Panc1 (cell line): ENCODE measurements at regions not wholly inside any gene's neighbourhood (a gene's known extent, or its start where the extent isn't known, plus 50 kb on each side); places are given as distances from the start of the nearest gene placed in this dataset.

Source experiments
- ATAC-seq: fragments of 200-7000 bp; cut with Tn5 transposase; 2 replicates; pipeline ENCODE4 v1.9.1; 2020; ENCODE audit warnings: mild to moderate bottlenecking, moderate library complexity
- BruUV-seq: library from RNA; stranded (reverse); fragments of 400-500 nt; replicated peaks from 2 replicates; lab custom pipeline; 2021; lab: Mats Ljungman, UMichigan
- CTCF ChIA-PET: fragments of 300-600 bp; sonication (Branson Sonifier 250); formaldehyde crosslinking; loops from one replicate; lab custom pipeline; 2022; ENCODE audit warnings: antibody characterized with exemption; lab: Charles Lee
- POLR2A ChIA-PET: fragments of 300-600 bp; sonication (Branson Sonifier 250); formaldehyde crosslinking; loops from one replicate; lab custom pipeline; 2022; ENCODE audit warnings: antibody characterized with exemption; lab: Charles Lee
- DNase-seq: peaks from one replicate; pipeline ENCODE4 v3.0.0-alpha.2; 2010; ENCODE audit warnings: low read depth, low spot score
- H3K27ac ChIP-seq: 2 replicates; pipeline ENCODE4 v1.5.1; 2011; ENCODE audit warnings: mild to moderate bottlenecking, low read length, inconsistent platforms
- H3K27me3 ChIP-seq: fragments of 200-500 bp; sonication (Bioruptor generic); 2 replicates; pipeline ENCODE4 v1.6.0; 2014; ENCODE audit warnings: low read length, inconsistent platforms; ENCODE audit not compliant: control insufficient read depth, insufficient read depth
- H3K36me3 ChIP-seq: fragments of 200-500 bp; sonication (Bioruptor generic); 2 replicates; pipeline ENCODE4 v1.5.1; 2014; ENCODE audit warnings: inconsistent platforms, mild to moderate bottlenecking, low read length, moderate library complexity; ENCODE audit not compliant: control insufficient read depth, insufficient read depth
- H3K4me1 ChIP-seq: 2 replicates; pipeline ENCODE4 v1.5.1; 2011; ENCODE audit warnings: inconsistent platforms, mild to moderate bottlenecking, low read length, moderate library complexity; ENCODE audit not compliant: control insufficient read depth, insufficient read depth
- H3K4me3 ChIP-seq, 2 experiments: 2 replicates each; pipeline ENCODE4 v1.5.1; 2011 to 2012; ENCODE audit warnings: low read depth in 2 of 2, low read length in 2 of 2, mild to moderate bottlenecking in 2 of 2, inconsistent platforms in 1 of 2, moderate library complexity in 1 of 2
- H3K9me3 ChIP-seq: fragments of 200-500 bp; sonication (Bioruptor generic); 2 replicates; pipeline ENCODE4 v1.5.1; 2014; ENCODE audit warnings: low read depth, mild to moderate bottlenecking, inconsistent platforms, low read length, moderate library complexity; ENCODE audit not compliant: control insufficient read depth, insufficient read depth
- POLR2AphosphoS5 ChIP-seq: IDR thresholded peaks from 2 replicates; pipeline ENCODE4 v1.6.1; 2012; ENCODE audit warnings: mild to moderate bottlenecking, low read depth, low read length, moderate library complexity
- SIN3A ChIP-seq: IDR thresholded peaks from 2 replicates; pipeline ENCODE4 v1.6.1; 2012; ENCODE audit warnings: low read depth, mild to moderate bottlenecking, low read length, moderate library complexity, borderline replicate concordance; ENCODE audit not compliant: insufficient read depth
- TCF7L2 ChIP-seq: IDR thresholded peaks from 2 replicates; pipeline ENCODE4 v1.6.1; 2011; ENCODE audit warnings: mild to moderate bottlenecking, low read depth, low read length, inconsistent platforms
- in situ Hi-C: cut with HindIII; loops from 2 replicates; pipeline ENCODE4 v1.10.0; 2016; ENCODE audit warnings: low sequenced_read_pairs, low pct_unique_long_range_greater_than_20kb
- intact Hi-C: fragments of 100-400 bp; cut with micrococcal nuclease; formaldehyde crosslinking; loops from one replicate; pipeline ENCODE4 v1.10.0; 2022; ENCODE audit not compliant: unreplicated experiment
- TF ChIP-seq, protein P1 (sequence below), 2 experiments: IDR thresholded peaks; 2 replicates each; pipeline ENCODE4 v1.6.1; 2011 to 2012; ENCODE audit warnings: low read depth in 2 of 2, control low read depth in 1 of 2, low read length in 1 of 2, mild to moderate bottlenecking in 1 of 2, moderate library complexity in 1 of 2; ENCODE audit not compliant: insufficient read depth in 1 of 2
- TF ChIP-seq, protein P2 (sequence below): fragments of 450-650 bp; IDR thresholded peaks from 2 replicates; pipeline ENCODE4 v1.5.1; 2017; ENCODE audit warnings: mild to moderate bottlenecking

DNA sequence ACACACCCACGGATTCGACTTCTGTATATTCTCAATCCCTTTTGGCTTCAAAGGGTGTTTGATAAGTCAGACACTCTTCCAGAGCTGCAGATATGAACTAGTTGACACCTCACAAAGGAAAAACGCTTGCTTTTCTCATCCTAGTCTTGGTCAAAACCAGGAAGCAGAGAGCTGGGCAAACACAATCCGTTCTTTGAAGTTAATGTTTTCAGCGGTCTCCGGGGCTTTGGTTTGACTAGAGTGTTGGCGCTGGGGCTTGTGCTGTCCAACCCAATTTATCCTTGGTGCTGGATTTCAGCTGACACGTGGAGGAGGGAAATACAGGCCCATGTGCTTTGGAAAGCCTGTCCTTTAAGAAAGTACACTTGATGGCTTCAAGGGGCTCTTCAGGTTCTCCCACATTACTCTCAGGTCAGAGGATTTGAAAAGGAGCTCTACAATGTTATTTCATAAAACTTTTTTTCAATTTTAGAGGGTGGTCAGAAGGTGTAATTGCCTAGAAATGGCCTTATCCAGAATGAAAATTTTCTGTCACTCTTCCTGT is 985.8 kb downstream of the VRK1 start:
- ChIA-PET CTCF (no interaction called here), POLR2A (no interaction called here)
- intact Hi-C loops (no loop called here), in situ Hi-C loops (no loop called here)
- ATAC-seq (no peak), DNase-seq (no peak)
- no TSS peak for BruUV-seq
- Histone ChIP-seq H3K27ac (no peak overlapping the region), H3K27me3 (no peaks in the 10 kb centered on the region), H3K4me3 (no peak overlapping the region), H3K36me3 (no peaks in the 10 kb centered on the region), H3K9me3 (no peaks in the 10 kb centered on the region), H3K4me1 (no peaks in the 10 kb centered on the region)
- TF ChIP-seq, protein P1, sequence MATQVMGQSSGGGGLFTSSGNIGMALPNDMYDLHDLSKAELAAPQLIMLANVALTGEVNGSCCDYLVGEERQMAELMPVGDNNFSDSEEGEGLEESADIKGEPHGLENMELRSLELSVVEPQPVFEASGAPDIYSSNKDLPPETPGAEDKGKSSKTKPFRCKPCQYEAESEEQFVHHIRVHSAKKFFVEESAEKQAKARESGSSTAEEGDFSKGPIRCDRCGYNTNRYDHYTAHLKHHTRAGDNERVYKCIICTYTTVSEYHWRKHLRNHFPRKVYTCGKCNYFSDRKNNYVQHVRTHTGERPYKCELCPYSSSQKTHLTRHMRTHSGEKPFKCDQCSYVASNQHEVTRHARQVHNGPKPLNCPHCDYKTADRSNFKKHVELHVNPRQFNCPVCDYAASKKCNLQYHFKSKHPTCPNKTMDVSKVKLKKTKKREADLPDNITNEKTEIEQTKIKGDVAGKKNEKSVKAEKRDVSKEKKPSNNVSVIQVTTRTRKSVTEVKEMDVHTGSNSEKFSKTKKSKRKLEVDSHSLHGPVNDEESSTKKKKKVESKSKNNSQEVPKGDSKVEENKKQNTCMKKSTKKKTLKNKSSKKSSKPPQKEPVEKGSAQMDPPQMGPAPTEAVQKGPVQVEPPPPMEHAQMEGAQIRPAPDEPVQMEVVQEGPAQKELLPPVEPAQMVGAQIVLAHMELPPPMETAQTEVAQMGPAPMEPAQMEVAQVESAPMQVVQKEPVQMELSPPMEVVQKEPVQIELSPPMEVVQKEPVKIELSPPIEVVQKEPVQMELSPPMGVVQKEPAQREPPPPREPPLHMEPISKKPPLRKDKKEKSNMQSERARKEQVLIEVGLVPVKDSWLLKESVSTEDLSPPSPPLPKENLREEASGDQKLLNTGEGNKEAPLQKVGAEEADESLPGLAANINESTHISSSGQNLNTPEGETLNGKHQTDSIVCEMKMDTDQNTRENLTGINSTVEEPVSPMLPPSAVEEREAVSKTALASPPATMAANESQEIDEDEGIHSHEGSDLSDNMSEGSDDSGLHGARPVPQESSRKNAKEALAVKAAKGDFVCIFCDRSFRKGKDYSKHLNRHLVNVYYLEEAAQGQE (IDR thresholded peaks at IDR 0.05; ENCODE audit: insufficient read depth in 1 of 2, low read depth in 2 of 2, low read length in 1 of 2) = no peak
- TF ChIP-seq TCF7L2 (no peak), SIN3A (no peak), POLR2AphosphoS5 (no peak)
- TF ChIP-seq, protein P2, sequence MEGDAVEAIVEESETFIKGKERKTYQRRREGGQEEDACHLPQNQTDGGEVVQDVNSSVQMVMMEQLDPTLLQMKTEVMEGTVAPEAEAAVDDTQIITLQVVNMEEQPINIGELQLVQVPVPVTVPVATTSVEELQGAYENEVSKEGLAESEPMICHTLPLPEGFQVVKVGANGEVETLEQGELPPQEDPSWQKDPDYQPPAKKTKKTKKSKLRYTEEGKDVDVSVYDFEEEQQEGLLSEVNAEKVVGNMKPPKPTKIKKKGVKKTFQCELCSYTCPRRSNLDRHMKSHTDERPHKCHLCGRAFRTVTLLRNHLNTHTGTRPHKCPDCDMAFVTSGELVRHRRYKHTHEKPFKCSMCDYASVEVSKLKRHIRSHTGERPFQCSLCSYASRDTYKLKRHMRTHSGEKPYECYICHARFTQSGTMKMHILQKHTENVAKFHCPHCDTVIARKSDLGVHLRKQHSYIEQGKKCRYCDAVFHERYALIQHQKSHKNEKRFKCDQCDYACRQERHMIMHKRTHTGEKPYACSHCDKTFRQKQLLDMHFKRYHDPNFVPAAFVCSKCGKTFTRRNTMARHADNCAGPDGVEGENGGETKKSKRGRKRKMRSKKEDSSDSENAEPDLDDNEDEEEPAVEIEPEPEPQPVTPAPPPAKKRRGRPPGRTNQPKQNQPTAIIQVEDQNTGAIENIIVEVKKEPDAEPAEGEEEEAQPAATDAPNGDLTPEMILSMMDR = no peak

DNA sequence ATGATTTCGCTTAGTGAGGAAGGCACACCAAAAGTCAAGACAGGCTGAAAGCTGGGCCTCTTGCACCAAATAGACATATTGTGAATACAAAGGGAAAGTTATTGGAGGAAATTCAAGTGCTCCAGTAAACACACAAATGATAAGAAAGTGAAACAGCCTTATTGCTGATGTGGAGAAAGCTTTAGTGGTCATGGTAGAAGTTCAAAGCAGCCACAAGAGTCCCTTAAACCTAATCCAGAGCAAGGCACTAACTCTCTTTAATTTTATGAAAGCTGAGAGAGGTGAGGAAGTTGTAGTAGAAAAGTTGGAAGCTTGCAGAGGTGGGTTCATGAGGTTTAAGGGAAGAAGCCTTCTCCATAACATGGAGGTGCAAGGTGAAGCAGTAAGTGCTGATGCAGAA is 988.3 kb downstream of the VRK1 start:
- Histone ChIP-seq H3K4me1 (no peaks in the 10 kb centered on the region), H3K36me3 (no peaks in the 10 kb centered on the region), H3K4me3 (no peak overlapping the region), H3K9me3 (no peaks in the 10 kb centered on the region), H3K27ac (no peak overlapping the region), H3K27me3 (no peaks in the 10 kb centered on the region)
- intact Hi-C loops (no loop called here), in situ Hi-C loops (no loop called here)
- ATAC-seq (no peak), DNase-seq (no peak)
- ChIA-PET CTCF (no interaction called here), POLR2A (no interaction called here)
- no TSS peak for BruUV-seq
- TF ChIP-seq, protein P2 = no peak

DNA sequence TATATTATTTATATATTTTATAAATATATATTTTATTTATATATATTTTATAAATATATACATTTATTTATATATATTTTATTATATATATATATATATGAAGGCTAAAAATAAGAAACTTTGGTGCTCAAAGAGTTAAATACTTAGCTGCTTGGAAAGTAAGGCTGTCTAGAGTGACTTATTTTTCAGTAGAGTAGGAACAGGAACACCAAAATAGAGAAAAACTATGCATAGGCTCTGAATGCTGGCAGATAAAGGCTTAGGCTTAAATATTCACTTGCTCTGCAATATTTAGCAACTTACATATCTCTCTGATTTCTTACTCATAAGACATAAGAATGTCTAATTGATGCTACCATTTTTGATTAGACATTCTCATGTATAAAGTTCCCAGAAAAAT is 991.2 kb downstream of the VRK1 start:
- H3K4me3 ChIP-seq = no peak overlapping the region
- intact Hi-C loops (no loop called here), in situ Hi-C loops (no loop called here)
- DNase-seq = no peak
- no peaks in the 10 kb centered on the region for H3K36me3 ChIP-seq
- no peaks in the 10 kb centered on the region for H3K4me1 ChIP-seq
- CTCF ChIA-PET = no interaction called here
- H3K27ac ChIP-seq = no peak overlapping the region
- ATAC-seq = no peak
- POLR2A ChIA-PET = no interaction called here
- TF ChIP-seq POLR2AphosphoS5 (no peak), TCF7L2 (no peak), SIN3A (no peak)
- TF ChIP-seq, protein P1 (IDR thresholded peaks at IDR 0.05; ENCODE audit: insufficient read depth in 1 of 2, low read depth in 2 of 2, low read length in 1 of 2) = no peak
- TF ChIP-seq, protein P2 = no peak
- H3K9me3 ChIP-seq = no peaks in the 10 kb centered on the region
- H3K27me3 ChIP-seq = no peaks in the 10 kb centered on the region
- BruUV-seq = no TSS peak
